HG03175 (cell line): ENCODE measurements at regions not wholly inside any gene's neighbourhood (a gene's known extent, or its start where the extent isn't known, plus 50 kb on each side); places are given as distances from the start of the nearest gene placed in this dataset.

Source experiments
- ATAC-seq: cut with Tn5 transposase; IDR thresholded peaks from one replicate; pipeline ENCODE4 v1.9.1; 2021; ENCODE audit warnings: mild to moderate bottlenecking, moderate library complexity; ENCODE audit not compliant: unreplicated experiment

- no peak for ATAC-seq
Observed at GRCh38 chr3:106376016-106376570, 507.3 kb upstream of the CBLB start.

- ATAC-seq = no peak
Observed at GRCh38 chr3:106379251-106379750, 510.5 kb upstream of the CBLB start.

- ATAC-seq = no peak
Observed at GRCh38 chr3:106380232-106380631, 511.4 kb upstream of the CBLB start.

GRCh38 chr3:106381286-106381938, 512.6 kb upstream of the CBLB start:
- no peak for ATAC-seq

- ATAC-seq = no peak
Observed at GRCh38 chr3:106381939-106382335, 513.1 kb upstream of the CBLB start.

GRCh38 chr3:106386050-106386449, 517.2 kb upstream of the CBLB start:
- no peak for ATAC-seq

- no peak for ATAC-seq
Observed at GRCh38 chr3:106392915-106393314, 524.1 kb upstream of the CBLB start.

- no peak for ATAC-seq
Observed at GRCh38 chr3:106397006-106397405, 528.2 kb upstream of the CBLB start.

GRCh38 chr3:106398891-106399600, 530.2 kb upstream of the CBLB start:
- no peak for ATAC-seq

GRCh38 chr3:106399761-106400160, 530.9 kb upstream of the CBLB start:
- no peak for ATAC-seq

GRCh38 chr3:106401666-106402490, 533.1 kb upstream of the CBLB start:
- ATAC-seq = no peak

- no peak for ATAC-seq
Observed at GRCh38 chr3:106403371-106404145, 534.7 kb upstream of the CBLB start.

- ATAC-seq = no peak
Observed at GRCh38 chr3:106413683-106414082, 544.9 kb upstream of the CBLB start.

GRCh38 chr3:106420628-106421027, 551.8 kb upstream of the CBLB start:
- ATAC-seq = peak; percentile 68

GRCh38 chr3:106421426-106421825, 552.6 kb upstream of the CBLB start:
- ATAC-seq = no peak

GRCh38 chr3:106421909-106422308, 553.1 kb upstream of the CBLB start:
- no peak for ATAC-seq

GRCh38 chr3:106423321-106424225, 554.8 kb upstream of the CBLB start:
- no peak for ATAC-seq

- ATAC-seq = no peak
Observed at GRCh38 chr3:106425026-106425425, 556.2 kb upstream of the CBLB start.

GRCh38 chr3:106425916-106426315, 557.1 kb upstream of the CBLB start:
- ATAC-seq = no peak
